Left lung (tissue), 4 donors: ENCODE measurements at regions not wholly inside any gene's neighbourhood (a gene's known extent, or its start where the extent isn't known, plus 50 kb on each side); places are given as distances from the start of the nearest gene placed in this dataset.

Experiments
- ATAC-seq: fragments of 200-7000 bp; cut with Tn5 transposase; one replicate; pipeline ENCODE4 v1.9.1; 2020; ENCODE audit warnings: moderate library complexity
- DNase-seq, 4 donors: peaks; one replicate each; pipeline ENCODE4 v3.0.0-alpha.2; 2013 to 2020
- H3K27ac ChIP-seq, 2 donors: fragments of 200-600 bp; sonication (generic) in 1 of 2; one replicate each; pipeline versions ENCODE4 v1.5.0 to v1.8.0; 2020 to 2021
- H3K27me3 ChIP-seq, 2 donors: fragments of 200-600 bp; sonication (generic) in 1 of 2; one replicate each; pipeline versions ENCODE4 v1.5.0 to v1.8.0; 2020 to 2021
- H3K36me3 ChIP-seq, 2 donors: fragments of 200-600 bp; sonication (generic) in 1 of 2; one replicate each; pipeline versions ENCODE4 v1.5.0 to v1.8.0; 2020 to 2021
- H3K4me1 ChIP-seq, 2 donors: fragments of 200-600 bp; one replicate each; pipeline ENCODE4 v1.8.0; 2021
- H3K4me3 ChIP-seq, 2 donors: fragments of 200-600 bp; sonication (generic) in 1 of 2; one replicate each; pipeline versions ENCODE4 v1.5.0 to v1.8.0; 2020 to 2021; ENCODE audit warnings: mild to moderate bottlenecking in 1 of 2
- H3K9me3 ChIP-seq, 2 donors: fragments of 200-600 bp; sonication (generic) in 1 of 2; one replicate each; pipeline versions ENCODE4 v1.5.0 to v1.8.0; 2020 to 2021
- intact Hi-C, 2 donors: fragments of 100-400 bp; cut with DNase I; formaldehyde crosslinking; loops; one replicate each; pipeline versions ENCODE4 v1.11.2 to v1.14.2; 2022
- TF ChIP-seq, protein P1 (sequence below), 2 donors: fragments of 200-600 bp; sonication (generic) in 1 of 2; IDR thresholded peaks; one replicate each; pipeline versions ENCODE4 v1.5.0 to v1.8.0; 2021; ENCODE audit warnings: antibody characterized with exemption in 2 of 2
- donor health status: DM: no; HTN: yes; CAD: no.
- donor health status: DM: no; HTN: no; CAD: no.

DNA sequence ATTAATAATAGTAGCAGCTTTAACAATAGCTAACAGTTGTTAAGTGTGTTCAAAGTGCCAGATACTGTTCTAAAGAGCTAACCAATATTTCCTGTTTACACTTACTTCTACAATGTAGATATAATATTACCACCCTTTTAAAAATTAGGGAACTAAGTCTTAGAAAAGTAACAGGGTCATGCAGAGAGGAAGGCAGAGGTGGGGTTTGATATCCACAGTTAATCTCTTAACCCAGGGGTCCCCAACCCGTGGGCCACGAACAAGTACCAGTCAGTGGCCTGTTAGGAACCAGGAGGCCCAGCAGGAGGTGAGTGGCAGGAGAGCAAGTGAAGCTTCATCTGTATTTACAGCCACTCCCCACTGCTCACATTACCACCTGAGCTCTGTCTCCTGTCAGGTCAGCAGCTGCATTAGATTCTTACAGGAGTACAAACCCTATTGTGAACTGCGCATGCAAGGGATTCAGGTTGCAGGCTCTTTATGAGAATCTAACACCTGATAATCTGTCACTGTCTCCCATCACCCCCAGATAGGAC, 89.1 kb downstream of the ACTL7B start:
- peaks cover 0 to 6% of the 10 kb centered on the region in 2 donors for H3K9me3 ChIP-seq
- TF ChIP-seq, protein P1, sequence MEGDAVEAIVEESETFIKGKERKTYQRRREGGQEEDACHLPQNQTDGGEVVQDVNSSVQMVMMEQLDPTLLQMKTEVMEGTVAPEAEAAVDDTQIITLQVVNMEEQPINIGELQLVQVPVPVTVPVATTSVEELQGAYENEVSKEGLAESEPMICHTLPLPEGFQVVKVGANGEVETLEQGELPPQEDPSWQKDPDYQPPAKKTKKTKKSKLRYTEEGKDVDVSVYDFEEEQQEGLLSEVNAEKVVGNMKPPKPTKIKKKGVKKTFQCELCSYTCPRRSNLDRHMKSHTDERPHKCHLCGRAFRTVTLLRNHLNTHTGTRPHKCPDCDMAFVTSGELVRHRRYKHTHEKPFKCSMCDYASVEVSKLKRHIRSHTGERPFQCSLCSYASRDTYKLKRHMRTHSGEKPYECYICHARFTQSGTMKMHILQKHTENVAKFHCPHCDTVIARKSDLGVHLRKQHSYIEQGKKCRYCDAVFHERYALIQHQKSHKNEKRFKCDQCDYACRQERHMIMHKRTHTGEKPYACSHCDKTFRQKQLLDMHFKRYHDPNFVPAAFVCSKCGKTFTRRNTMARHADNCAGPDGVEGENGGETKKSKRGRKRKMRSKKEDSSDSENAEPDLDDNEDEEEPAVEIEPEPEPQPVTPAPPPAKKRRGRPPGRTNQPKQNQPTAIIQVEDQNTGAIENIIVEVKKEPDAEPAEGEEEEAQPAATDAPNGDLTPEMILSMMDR (IDR thresholded peaks at IDR 0.05) = no peak
- no peaks in the 10 kb centered on the region for H3K36me3 ChIP-seq
- H3K27me3 ChIP-seq = no peaks in the 10 kb centered on the region
- no peak overlapping the region for H3K27ac ChIP-seq
- peaks cover 0 to 2% of the 10 kb centered on the region in 2 donors for H3K4me1 ChIP-seq
- intact Hi-C loops = no loop called here
- no peak overlapping the region for H3K4me3 ChIP-seq
- DNase-seq (no peak), ATAC-seq (no peak)

DNA sequence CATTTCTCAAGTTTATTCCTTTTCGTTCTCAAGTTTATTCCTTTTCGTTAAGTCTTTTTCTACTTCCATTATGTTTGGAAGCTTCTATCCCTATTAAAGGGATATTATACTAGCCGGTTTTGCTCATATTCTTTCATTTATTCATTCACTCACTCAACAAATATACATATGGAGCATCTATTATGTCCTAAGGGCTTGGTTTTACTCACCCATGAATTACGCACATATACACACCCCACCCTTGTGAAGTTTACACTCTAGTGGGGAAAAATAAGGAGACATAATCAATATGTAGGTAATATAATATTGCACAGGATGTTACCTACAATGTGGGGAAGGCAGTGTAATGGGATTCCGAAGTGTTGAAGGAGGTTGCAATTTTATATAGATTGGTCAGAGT, 90.5 kb downstream of the ACTL7B start:
- intact Hi-C loops = no loop called here
- TF ChIP-seq, protein P1 (IDR thresholded peaks at IDR 0.05) = no peak
- H3K27me3 ChIP-seq = no peaks in the 10 kb centered on the region

DNA sequence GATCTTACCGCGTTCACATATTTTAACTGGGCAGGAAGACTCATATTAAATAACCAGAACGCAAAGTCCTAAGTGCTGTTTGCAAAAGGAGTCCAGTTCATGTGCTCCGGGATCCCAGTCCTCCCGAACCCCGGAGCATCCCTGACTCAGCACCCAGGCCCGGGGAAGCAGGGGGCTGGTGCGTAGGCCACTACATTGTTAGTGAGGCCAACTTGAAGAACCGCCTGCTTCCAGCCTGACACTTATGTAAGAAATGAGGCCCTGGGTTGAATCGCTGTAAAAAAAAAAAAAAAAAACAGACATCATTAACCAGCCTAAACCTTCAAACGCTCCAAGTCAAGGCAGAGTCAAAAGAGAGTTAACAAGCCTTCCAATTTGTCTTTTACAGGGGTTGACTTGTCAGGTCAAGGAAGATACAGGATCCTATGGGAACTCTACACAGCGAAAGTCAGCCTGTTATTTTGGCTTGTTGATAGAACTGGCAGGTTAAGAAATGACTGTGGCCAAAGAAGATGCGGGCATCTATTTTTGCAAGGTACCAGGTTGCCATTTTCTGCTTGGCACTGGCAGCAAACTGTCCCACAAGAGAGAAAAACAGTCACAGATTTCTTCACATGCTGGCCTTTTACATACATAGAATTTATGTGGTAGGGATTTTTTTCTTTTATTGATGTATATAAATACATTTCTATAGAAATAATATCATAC, 93.3 kb downstream of the ACTL7B start:
- Histone ChIP-seq H3K9me3 (no peaks in the 10 kb centered on the region), H3K27ac (no peak overlapping the region), H3K27me3 (no peaks in the 10 kb centered on the region), H3K4me3 (no peak overlapping the region), H3K36me3 (no peaks in the 10 kb centered on the region), H3K4me1 (peaks cover 0 to 7% of the 10 kb centered on the region in 2 donors)
- DNase-seq (no peak), ATAC-seq (no peak)
- intact Hi-C loops = no loop called here
- TF ChIP-seq, protein P1 (IDR thresholded peaks at IDR 0.05) = no peak

More for the DNA sequence above, 90.5 kb downstream of the ACTL7B start:
- Histone ChIP-seq H3K4me1 (peaks cover 0 to 7% of the 10 kb centered on the region in 2 donors), H3K4me3 (no peak overlapping the region), H3K9me3 (peaks cover 0 to 5% of the 10 kb centered on the region in 2 donors), H3K27ac (no peak overlapping the region), H3K36me3 (no peaks in the 10 kb centered on the region)
- no peak for DNase-seq
- ATAC-seq = no peak

DNA sequence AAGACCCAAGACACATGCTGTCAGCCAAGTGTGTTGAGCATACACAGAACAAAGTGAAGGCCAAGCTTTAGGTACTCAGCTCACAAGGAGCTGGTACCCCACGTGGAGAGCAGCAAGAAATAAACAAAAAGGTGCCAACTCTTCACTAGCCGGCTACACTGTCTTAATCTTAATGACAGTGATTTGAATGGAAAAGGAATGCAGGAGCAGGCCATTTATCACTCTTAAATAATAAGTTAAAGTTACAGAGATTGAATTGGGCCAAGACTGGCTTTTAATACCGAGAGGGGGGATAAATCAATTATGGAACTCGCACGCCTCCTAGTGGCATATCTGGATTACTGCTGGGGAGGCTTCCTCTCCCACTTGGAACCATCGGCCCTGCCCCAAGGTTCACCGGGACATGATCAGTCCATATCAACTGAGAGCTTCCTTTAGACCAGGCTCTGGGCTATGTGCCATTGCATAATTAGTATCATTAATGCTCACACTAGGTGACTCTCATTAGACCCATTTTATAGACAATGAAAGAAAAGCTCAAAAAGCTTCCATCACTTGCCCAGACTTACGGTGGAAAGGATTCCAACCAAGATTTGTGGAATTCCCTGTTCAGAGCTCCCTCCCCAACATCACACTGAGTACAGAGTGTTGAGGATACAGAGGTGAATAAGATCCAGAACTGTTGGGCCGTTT, 94.0 kb downstream of the ACTL7B start:
- Histone ChIP-seq H3K27me3 (no peaks in the 10 kb centered on the region), H3K9me3 (no peaks in the 10 kb centered on the region), H3K27ac (no peak overlapping the region), H3K4me3 (no peak overlapping the region), H3K4me1 (peaks cover 0 to 7% of the 10 kb centered on the region in 2 donors), H3K36me3 (no peaks in the 10 kb centered on the region)
- TF ChIP-seq, protein P1 (IDR thresholded peaks at IDR 0.05) = peak; percentile 84 to 87
- ATAC-seq = peak; percentile 95
- intact Hi-C loops = no loop called here
- peak in 3 of 4 donors; percentile 41 to 70 (median 46) for DNase-seq

DNA sequence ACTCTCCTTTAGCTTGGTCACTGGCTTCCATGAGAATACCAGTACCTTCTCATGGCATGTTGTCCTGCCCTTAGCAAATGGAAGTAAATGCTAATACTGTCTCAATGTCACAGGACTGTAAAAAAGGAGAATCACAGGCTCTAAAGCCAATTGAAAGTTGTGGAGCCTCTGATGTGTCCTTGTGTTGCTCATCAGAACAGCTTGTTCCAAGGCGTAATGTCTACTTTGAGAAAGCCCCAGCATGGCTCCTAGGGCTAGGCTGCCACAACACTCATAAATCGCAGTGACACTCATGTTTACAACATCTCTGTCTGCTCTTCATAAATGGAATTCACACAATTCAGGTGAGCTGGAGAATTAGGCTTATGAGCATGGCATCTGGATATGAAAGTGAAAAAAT, 94.9 kb downstream of the ACTL7B start:
- DNase-seq = no peak
- Histone ChIP-seq H3K27me3 (no peaks in the 10 kb centered on the region), H3K4me3 (no peak overlapping the region), H3K36me3 (no peaks in the 10 kb centered on the region), H3K9me3 (no peaks in the 10 kb centered on the region), H3K4me1 (peaks cover 0 to 7% of the 10 kb centered on the region in 2 donors), H3K27ac (no peak overlapping the region)
- no peak for ATAC-seq
- TF ChIP-seq, protein P1 (IDR thresholded peaks at IDR 0.05) = no peak
- intact Hi-C loops = no loop called here
